ENCODE measurements at regions not wholly inside any gene's neighbourhood (a gene's known extent, or its start where the extent isn't known, plus 50 kb on each side); places are given as distances from the start of the nearest gene placed in this dataset.
"Not testable (repeated sequence)": the region's sequence is repeated elsewhere in the genome, so short reads cannot be mapped to it uniquely, and the experiment has no call there.

DNA sequence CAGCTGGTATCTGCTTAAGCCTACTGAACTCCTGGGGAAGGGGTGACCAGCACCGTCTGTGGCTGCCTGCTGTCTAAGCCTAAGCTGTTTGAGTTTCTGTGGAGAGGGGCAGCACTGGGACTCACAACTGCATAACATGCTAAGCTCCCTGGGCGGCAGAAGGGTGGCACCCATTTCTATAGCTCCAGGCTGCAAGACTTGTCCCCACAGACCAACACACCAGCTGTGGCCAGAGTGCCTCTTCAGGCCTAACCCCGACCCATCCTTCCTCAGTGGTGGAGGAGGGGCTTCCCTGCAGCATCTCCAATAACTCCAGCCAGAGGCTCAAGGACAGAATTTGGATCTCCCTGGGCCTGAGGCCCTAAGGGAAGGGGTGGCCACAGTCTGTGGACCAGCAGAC lies 464.1 kb downstream of the SEMA3D start:
- TF ChIP-seq CTCF (IDR thresholded peaks at IDR 0.05; ENCODE audit: insufficient read depth, low read length, severe bottlenecking): no peak
- FAIRE-seq (no peak), DNase-seq (ENCODE audit: low read depth) (no peak)
- no peak overlapping the region for H3K4me3 ChIP-seq (ENCODE audit: low read depth, low read length)
- H3K36me3 ChIP-seq (ENCODE audit: control insufficient read depth, insufficient read depth, low read length): no peaks in the 10 kb centered on the region
- H3K27me3 ChIP-seq (ENCODE audit: control insufficient read depth, insufficient read depth, low read length): no peaks in the 10 kb centered on the region

DNA sequence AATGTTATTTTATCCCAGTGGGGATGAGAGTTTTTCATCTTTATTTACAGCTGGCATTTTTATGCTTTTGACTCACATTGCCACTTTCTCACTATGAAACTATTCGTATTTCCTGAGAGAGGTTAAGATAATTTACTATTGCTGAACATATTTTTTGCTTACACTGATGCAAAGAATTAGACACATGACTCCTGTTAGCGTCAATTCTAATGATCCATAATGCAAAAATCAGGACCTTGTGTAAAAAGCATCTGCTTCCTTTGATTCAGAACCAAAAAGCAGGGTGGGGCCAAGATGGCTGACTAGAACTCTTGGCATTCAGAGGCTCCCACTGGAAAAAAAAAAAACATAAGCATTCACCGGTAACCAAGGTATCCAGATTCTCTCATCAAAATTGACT lies 464.8 kb downstream of the SEMA3D start:
- Histone ChIP-seq H3K4me3 (ENCODE audit: low read depth, low read length) (no peak overlapping the region), H3K27me3 (ENCODE audit: control insufficient read depth, insufficient read depth, low read length) (no peaks in the 10 kb centered on the region), H3K36me3 (ENCODE audit: control insufficient read depth, insufficient read depth, low read length) (no peaks in the 10 kb centered on the region)
- no peak for DNase-seq (ENCODE audit: low read depth)
- TF ChIP-seq CTCF (IDR thresholded peaks at IDR 0.05; ENCODE audit: insufficient read depth, low read length, severe bottlenecking): no peak
- no peak for FAIRE-seq

GRCh38 chr7:84720456-84721097 lies 466.3 kb downstream of the SEMA3D start:
- no peaks in the 10 kb centered on the region for H3K27me3 ChIP-seq (ENCODE audit: control insufficient read depth, insufficient read depth, low read length)
- H3K4me3 ChIP-seq (ENCODE audit: low read depth, low read length): no peak overlapping the region
- no peak for DNase-seq (ENCODE audit: low read depth)
- TF ChIP-seq CTCF (IDR thresholded peaks at IDR 0.05; ENCODE audit: insufficient read depth, low read length, severe bottlenecking): no peak
- no peaks in the 10 kb centered on the region for H3K36me3 ChIP-seq (ENCODE audit: control insufficient read depth, insufficient read depth, low read length)
- no peak for FAIRE-seq

DNA sequence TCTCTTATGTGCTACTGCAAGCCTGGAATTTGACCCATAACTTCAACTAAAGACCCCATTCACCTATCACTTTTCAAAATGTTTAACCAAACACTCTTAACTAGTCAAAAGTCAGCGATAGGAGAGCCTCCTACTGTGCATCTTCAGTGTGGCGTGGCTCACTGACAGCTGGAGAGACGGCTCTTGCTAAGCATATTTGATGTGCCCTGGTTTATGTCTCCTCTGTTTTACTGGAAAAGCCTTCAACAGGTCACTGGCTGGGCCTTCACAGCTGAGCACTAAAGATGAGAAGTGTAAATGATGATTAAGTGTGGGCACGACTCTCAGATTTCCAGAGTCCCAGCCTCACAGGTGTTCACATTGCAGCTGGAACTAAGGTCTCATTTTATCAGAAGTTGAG lies 472.1 kb downstream of the SEMA3D start:
- Histone ChIP-seq H3K27me3 (ENCODE audit: control insufficient read depth, insufficient read depth, low read length) (no peaks in the 10 kb centered on the region), H3K4me3 (ENCODE audit: low read depth, low read length) (no peak overlapping the region), H3K36me3 (ENCODE audit: control insufficient read depth, insufficient read depth, low read length) (no peaks in the 10 kb centered on the region)
- no peak for TF ChIP-seq CTCF (IDR thresholded peaks at IDR 0.05; ENCODE audit: insufficient read depth, low read length, severe bottlenecking)
- DNase-seq (ENCODE audit: low read depth) (no peak), FAIRE-seq (no peak)

DNA sequence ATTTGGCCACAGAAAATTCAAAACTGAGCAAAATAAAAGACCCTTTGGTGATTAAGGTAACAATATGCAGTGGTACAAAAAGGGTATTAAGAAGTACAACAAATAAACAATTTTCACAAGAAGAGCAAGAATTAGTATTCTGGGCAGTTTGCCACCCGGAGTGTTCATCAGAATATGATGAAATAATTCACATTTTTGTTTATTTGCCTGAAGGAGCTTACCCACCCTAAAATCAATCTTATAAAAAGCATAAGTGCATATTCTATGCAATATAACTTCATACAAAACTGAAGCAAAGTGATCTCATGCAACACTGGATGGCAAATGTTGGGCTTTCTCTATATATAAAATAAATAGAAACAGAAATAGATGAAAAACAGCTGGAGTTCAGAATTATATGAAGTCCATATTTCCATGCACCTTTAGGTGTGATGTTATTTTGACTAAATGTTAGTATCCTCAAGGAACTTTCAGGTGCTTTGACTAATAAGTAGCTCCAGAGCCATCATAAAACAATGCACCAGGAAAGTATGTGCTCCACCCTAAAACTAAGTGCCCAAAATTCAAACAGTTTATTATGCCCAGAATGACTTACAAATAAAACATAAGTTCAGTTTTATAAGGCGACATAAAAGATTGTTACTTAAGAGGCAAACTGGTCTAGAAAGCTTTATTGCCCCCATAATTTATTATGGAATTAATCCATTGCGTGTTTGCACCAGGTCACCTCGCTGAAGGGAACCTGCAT lies 474.3 kb downstream of the SEMA3D start:
- DNase-seq (ENCODE audit: low read depth): no peak
- no peak for TF ChIP-seq CTCF (IDR thresholded peaks at IDR 0.05; ENCODE audit: insufficient read depth, low read length, severe bottlenecking)
- no peaks in the 10 kb centered on the region for H3K36me3 ChIP-seq (ENCODE audit: control insufficient read depth, insufficient read depth, low read length)
- no peak overlapping the region for H3K4me3 ChIP-seq (ENCODE audit: low read depth, low read length)
- no peaks in the 10 kb centered on the region for H3K27me3 ChIP-seq (ENCODE audit: control insufficient read depth, insufficient read depth, low read length)
- FAIRE-seq: no peak

DNA sequence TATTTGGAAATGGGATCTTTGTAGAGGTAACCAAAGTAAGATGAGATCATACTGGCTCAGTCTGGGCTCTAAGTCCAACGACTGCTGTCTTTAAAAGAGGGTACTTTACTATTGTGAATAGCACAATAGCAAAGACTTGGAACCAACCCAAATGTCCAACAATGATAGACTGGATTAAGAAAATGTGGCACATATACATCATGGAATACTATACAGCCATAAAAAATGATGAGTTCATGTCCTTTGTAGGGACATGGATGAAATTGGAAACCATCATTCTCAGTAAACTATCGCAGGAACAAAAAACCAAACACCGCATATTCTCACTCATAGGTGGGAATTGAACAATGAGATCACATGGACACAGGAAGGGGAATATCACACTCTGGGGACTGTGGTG lies 476.3 kb downstream of the SEMA3D start:
- H3K4me3 ChIP-seq (ENCODE audit: low read depth, low read length); H3K36me3 ChIP-seq (ENCODE audit: control insufficient read depth, insufficient read depth, low read length); DNase-seq (ENCODE audit: low read depth); FAIRE-seq; H3K27me3 ChIP-seq (ENCODE audit: control insufficient read depth, insufficient read depth, low read length): not testable (repeated sequence)

All from bronchial epithelial cell (primary cell).